ENCODE measurements at regions not wholly inside any gene's neighbourhood (a gene's known extent, or its start where the extent isn't known, plus 50 kb on each side); places are given as distances from the start of the nearest gene placed in this dataset.

DNA sequence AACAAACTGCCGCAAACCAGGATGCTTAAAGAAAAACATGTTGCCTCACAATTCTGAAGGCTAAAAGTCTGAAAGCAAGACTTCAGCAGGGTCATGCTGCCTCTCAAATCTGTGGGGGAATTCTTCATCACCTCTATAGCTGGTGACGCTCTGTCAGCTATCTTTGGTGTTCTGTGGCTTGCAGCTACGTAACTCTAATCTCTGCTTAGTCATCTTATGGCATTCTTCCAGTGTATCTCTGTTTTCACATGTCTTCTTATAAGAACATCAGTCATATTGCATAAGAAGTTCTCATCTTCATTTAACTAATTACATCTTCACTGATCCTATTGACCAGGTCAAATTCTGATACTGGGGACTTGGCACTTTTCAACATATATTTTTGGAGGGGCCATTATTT, 243.0 kb downstream of the CDH10 start:
- ChIA-PET CTCF (no interaction called here), POLR2A (no interaction called here)
- TF ChIP-seq, protein P1, sequence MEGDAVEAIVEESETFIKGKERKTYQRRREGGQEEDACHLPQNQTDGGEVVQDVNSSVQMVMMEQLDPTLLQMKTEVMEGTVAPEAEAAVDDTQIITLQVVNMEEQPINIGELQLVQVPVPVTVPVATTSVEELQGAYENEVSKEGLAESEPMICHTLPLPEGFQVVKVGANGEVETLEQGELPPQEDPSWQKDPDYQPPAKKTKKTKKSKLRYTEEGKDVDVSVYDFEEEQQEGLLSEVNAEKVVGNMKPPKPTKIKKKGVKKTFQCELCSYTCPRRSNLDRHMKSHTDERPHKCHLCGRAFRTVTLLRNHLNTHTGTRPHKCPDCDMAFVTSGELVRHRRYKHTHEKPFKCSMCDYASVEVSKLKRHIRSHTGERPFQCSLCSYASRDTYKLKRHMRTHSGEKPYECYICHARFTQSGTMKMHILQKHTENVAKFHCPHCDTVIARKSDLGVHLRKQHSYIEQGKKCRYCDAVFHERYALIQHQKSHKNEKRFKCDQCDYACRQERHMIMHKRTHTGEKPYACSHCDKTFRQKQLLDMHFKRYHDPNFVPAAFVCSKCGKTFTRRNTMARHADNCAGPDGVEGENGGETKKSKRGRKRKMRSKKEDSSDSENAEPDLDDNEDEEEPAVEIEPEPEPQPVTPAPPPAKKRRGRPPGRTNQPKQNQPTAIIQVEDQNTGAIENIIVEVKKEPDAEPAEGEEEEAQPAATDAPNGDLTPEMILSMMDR (IDR thresholded peaks at IDR 0.05; ENCODE audit: insufficient read depth, low read length, missing control alignments): no peak
- H3K4me3 ChIP-seq (ENCODE audit: low read depth, low read length): no peak overlapping the region
- no peak for DNase-seq (ENCODE audit: low read depth, low spot score)

DNA sequence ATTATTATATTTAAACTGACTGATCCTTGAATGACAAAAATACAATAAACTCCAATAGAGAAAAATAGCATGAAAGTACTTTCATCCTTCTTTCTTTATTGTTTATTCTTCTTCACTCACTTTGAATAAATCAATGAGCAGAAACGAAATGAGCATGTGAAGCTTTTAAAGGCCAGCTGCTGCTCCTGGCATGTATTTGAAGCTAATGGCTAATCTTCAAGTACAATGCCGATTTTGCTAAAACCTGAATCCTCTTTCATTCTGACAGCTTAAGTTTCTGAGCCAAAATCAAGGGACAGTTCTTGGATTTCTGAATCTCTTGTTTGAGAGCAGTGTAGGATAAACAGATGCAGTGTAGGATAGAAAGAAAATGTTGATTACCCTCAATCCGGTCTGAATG, 237.3 kb downstream of the CDH10 start:
- ChIA-PET CTCF (no interaction called here), POLR2A (no interaction called here)
- DNase-seq (ENCODE audit: low read depth, low spot score): no peak

DNA sequence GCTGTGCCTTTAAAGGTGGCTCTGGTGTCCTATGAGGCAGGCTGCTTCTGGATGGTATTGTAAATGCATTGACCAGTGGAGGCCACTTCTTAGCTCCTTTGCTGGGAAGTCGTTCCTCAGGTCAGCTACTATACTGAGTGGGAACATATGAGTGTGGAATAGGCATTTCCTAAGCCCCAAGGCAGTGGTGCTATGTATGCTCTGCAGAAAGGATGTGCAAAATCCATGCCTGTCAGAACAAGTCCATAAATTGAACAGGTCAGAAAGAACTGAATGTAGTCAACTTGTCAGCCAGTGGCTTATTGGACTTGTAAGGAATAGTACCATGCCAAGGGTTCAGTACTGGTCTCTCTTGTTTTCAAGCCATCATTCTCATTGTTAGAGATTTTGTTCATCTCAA, 216.4 kb downstream of the CDH10 start:
- POLR2A ChIA-PET: no interaction called here

More for the DNA sequence above, 237.3 kb downstream of the CDH10 start:
- TF ChIP-seq, protein P1 (IDR thresholded peaks at IDR 0.05; ENCODE audit: insufficient read depth, low read length, missing control alignments): no peak
- no peak overlapping the region for H3K4me3 ChIP-seq (ENCODE audit: low read depth, low read length)

DNA sequence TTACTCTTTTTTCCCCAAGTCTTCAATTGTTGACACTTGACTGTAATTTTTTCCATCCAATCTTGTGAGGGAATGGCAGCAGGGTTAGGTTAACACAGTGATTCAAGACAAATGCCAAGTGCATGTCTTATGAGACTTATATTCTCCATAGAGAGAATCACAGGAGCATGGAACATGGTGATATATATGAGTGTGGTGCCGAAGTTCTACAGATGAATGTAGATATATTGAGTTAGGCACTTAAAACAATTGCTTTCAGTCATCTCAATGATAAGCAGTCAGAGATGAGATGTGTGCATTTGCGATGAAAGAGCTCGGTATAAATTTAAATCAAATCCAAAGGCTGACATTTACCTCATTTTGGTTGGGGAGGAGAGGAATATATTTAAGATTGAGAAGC, 211.2 kb downstream of the CDH10 start:
- POLR2A ChIA-PET: no interaction called here
- no peak for DNase-seq (ENCODE audit: low read depth, low spot score)
- TF ChIP-seq, protein P1 (IDR thresholded peaks at IDR 0.05; ENCODE audit: insufficient read depth, low read length, missing control alignments): no peak
- no peak overlapping the region for H3K4me3 ChIP-seq (ENCODE audit: low read depth, low read length)
- CTCF ChIA-PET: no interaction called here

More for the DNA sequence above, 216.4 kb downstream of the CDH10 start:
- CTCF ChIA-PET: no interaction called here
- TF ChIP-seq, protein P1 (IDR thresholded peaks at IDR 0.05; ENCODE audit: insufficient read depth, low read length, missing control alignments): no peak
- no peak for DNase-seq (ENCODE audit: low read depth, low spot score)
- H3K4me3 ChIP-seq (ENCODE audit: low read depth, low read length): no peak overlapping the region

Measured in AG04449 (cell line).